ENCODE measurements at regions not wholly inside any gene's neighbourhood (a gene's known extent, or its start where the extent isn't known, plus 50 kb on each side); places are given as distances from the start of the nearest gene placed in this dataset.
"Not testable (repeated sequence)": the region's sequence is repeated elsewhere in the genome, so short reads cannot be mapped to it uniquely, and the experiment has no call there.

DNA sequence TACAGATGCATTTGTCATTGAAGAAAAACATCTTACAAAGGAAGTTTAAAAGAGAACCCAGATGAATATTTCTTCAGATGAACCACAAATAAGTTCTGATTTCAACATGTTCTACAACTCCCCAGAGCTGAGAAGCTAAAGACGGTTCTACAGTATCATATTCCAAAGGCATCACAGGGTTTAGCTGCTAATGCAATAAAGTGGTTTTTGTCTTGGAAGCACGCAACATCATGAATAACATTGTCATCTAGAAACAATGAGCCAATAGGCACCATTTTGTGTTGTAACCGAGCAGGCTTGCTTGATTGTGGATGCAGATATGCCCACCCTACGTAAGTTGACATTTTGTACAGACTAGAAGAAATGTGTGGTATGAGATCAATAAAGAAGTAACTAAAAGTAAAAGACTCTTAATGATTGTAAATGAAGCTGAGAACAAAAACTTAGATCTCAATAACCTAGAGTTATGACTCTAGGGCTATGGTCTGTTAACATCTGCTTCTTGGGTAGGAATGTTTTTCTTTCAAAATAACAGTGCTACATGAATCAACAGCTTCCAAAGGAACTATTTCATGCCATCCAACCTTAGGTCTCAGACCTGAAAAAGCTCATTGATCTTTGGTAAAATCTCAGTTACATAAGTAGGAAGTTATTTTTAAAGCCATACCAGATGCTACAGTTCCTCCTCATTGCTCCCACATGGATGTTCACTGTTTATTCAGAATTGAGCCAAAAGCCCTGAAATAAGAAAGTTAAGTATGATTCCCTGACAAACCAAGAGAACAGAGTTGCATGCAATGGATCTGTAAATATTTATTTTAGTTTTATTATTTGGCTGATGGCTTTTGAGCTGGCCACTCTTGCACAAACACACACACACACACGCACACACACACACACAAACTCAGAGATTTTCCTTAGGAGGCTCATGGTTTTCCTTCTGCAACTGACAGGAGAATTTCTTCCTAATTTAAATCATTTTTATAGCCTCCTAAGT lies 118.7 kb upstream of the SLCO6A1 start:
- no peak for DNase-seq (ENCODE audit: low read depth in 2 of 2)

DNA sequence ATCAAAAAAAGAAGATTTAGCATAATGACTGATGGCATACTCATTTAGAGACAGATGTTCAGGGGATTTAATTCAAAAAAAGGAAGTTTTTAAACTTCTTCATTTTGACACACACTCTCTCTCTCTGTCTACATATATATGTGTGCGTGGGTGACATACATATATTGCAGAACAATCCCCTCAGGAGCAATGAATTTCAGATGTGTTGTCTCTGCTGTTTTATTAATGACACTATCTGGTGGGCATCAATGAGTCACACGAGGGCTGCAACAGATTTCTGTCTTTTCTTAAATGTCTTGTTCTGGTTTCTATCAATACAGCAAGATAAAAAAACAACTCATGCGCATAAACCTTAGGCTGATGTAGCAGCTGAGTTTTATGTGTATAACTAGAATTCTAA lies 123.5 kb upstream of the SLCO6A1 start:
- no peak for DNase-seq (ENCODE audit: low read depth in 2 of 2)

DNA sequence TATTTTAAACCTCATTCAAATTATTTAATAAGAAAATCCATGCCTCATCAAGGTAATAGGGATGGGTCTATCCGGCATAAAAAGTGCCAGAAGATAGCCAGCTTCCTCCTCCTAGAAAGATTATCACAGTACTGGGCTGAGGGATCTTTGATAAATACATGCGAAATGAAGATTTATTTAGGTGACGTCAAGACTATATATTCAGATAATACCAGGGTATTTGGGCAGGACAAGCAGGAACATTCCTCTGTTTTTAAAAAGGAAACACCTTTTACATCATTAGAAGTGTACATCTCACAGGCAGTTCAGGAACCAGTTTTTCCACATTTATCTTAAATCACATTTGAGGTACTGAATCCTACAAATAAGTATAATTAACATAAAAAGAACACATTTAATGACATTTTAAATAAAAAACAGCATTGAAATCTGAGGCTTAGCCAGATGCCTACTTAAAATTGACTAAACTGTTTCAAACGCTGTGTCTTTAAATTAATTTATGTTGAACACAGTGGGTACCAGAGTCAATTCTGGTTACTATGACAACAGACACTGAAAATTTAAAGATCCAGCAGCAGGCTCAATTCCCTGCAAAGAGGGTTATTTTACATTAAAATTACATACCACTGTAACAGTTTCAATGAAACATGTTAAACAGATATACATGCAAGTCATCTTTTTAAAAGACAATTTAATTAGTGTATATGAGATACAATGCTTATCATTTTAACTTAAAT lies 124.7 kb upstream of the SLCO6A1 start:
- no peak for DNase-seq (ENCODE audit: low read depth in 2 of 2)

DNA sequence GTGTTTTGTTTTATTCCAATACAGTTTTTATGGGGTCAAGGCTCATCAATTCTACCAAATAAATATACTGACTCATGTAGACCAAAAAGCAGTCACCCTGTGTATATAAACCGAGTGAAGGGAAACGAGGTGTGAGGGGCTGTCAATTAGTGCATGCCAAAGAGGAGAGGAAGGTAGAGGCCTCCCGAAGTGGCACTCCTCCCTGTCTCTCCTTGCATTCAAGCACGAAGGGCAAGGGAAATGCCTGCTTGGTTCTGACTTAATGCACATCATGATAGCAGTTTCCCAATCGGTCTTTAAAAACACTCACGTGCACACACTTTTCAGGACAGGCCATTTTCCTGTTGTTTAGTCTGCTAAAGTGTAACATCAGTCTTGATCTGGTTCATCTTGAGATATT lies 125.6 kb upstream of the SLCO6A1 start:
- DNase-seq (ENCODE audit: low read depth in 2 of 2) = no peak

DNA sequence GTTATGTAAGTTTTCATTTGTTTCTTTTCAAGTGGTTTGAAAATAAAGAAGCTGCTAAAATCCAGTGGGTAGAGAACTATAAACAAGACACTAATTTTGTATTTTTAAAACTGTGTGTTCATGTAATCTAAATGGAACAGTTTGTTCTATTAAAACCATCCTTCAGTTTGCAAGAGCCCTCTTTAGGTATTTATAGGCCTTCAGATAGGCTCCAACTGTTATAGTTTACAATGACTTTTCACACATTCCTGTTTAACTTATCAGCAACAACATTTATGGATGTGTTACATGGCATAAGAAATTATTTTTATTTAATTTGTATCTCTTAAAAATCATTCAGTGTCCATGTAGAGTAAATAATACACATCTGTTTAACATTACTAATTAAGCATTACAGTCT lies 126.7 kb upstream of the SLCO6A1 start:
- DNase-seq (ENCODE audit: low read depth in 2 of 2) = no peak

- no peak for DNase-seq (ENCODE audit: low read depth in 2 of 2)
Measured at GRCh38 chr5:102625928-102626327, 127.1 kb upstream of the SLCO6A1 start.

DNA sequence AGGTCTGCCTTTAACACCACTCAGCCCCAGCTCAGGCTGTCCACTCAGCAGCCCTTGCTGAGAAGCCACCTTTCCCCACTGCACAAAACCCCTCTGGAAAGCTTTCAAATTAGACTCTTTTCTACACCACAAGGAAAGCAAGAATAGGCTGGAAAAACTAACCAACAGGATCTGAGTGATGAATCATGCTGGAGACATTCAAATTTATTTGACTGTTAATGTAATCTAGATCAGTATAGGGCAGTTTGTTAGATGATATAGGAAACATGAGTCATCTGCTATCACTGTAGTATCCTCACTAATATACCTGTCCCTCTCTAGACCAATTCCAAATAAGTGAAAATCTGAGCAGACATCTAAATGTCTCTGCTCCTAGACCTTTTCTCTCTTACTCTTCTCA lies 127.8 kb upstream of the PAM start:
- no peak for DNase-seq (ENCODE audit: low read depth in 2 of 2)

DNA sequence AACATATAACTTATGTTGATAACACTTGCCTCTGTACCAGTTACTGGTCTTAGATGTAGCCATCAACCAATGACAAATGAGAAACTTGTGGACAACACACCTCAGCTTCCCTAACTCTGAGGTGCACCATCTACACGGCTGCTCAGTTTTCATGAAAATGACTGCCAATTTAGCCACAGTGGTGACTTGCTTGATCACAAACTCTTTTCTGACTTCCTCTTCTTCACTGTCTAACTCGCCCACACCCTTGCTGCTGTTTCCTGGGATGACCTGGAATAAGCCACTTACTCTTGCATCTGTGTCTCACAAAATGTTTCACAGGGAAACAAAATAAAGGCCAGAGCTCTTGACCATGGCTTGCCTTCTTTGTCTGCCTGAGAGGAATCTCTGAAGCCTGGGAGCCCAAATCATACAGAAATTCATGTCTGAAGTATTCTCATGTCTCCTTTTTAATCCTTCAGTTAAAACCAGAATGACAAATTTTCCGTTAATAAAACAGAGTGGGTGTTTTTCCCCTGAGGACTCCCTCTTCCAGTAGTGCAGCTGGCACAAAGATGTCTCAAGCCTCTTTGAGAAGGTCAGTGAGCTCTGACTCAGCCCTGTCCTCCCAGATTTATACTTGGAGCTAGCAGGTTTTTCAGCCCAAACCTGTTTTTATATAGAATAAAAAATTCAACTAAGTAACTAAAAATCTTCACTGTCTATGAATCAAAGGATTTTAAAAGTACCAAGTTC lies 126.5 kb upstream of the PAM start:
- DNase-seq (ENCODE audit: low read depth in 2 of 2) = no peak

- DNase-seq (ENCODE audit: low read depth in 2 of 2) = no peak
Measured at GRCh38 chr5:102629827-102630605, 125.1 kb upstream of the PAM start.

DNA sequence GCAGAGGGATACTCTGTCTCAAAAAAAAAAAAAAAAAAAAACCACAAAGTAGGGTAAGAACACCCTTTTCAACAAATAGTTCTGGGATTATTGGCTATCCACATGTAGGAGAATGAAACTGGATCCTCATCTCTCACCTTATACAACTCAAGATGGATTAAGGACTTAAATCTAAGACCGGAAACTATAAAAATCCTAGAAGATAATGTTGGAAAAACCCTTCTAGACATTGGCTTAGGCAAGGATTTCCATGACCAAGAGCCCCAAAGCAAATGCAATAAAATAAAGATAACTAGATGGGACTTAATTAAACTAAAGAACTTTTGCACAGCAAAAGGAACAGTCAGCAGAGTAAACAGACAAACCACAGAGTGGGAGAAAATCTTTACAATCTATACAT lies 119.7 kb upstream of the PAM start:
- DNase-seq (ENCODE audit: low read depth in 2 of 2) = not testable (repeated sequence)

- no peak for DNase-seq (ENCODE audit: low read depth in 2 of 2)
Measured at GRCh38 chr5:102638316-102638715, 116.8 kb upstream of the PAM start.

GRCh38 chr5:102638912-102639652 lies 116.0 kb upstream of the PAM start:
- no peak for DNase-seq (ENCODE audit: low read depth in 2 of 2)

- DNase-seq (ENCODE audit: low read depth in 2 of 2) = no peak
Measured at GRCh38 chr5:102649731-102650130, 105.4 kb upstream of the PAM start.

GRCh38 chr5:102651466-102651865 lies 103.6 kb upstream of the PAM start:
- no peak for DNase-seq (ENCODE audit: low read depth in 2 of 2)

DNA sequence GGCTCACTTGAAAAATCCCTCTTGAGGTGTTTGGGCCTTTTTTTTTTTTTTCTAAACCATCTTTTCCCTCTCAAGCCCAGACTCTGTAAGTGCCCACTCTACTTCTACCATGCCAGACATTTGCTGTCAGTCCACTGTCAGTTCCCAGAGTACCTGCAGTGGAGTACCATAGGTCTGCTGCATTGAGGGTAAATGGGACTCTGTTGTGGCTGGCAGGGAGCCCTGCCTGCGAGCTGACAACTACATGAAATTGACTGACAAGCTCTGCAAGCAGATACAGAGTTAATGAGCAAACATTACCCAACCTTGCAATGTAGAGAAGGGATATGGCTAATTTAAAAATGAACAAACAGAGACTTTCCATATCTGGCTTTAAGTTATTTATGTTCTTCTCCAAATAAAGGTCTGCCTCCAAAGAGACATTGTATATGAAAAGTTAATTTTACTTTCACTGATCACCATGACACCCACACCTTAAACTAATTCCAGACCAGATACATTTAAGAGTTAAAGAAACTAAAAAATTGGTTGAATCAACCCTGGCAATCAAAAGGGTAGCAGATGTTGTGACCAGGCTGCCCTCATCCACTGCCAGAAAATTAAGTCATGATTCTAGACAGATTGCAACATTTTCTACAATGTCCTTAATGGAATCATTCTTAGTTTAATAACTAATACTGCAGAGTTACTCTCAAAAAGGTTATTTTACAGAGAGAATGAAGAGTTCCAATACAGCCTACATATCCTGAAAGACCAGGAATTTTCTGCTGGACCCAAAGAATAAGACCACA lies 100.4 kb upstream of the PAM start:
- DNase-seq (ENCODE audit: low read depth in 2 of 2) = no peak

DNA sequence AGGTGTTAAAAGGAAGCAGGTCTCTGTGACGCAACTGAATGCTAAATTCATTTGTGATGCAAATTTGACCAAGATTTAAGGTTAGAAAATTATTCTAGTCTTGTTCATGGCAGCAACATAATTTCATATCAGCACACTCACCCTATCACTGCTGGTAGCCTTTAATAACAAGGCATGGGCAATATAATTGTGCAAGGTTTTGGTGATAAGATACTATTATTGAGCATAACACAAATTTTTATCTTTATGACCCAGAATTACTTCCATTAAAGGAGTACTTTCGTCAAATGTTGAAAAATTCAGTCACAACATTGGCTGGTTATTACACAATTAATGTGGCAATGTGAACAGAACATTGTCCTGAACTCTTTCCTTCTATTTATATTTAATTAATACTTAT lies 96.0 kb upstream of the PAM start:
- DNase-seq (ENCODE audit: low read depth in 2 of 2) = no peak

GRCh38 chr5:102660111-102660510 lies 95.0 kb upstream of the PAM start:
- DNase-seq (ENCODE audit: low read depth in 2 of 2) = no peak

DNA sequence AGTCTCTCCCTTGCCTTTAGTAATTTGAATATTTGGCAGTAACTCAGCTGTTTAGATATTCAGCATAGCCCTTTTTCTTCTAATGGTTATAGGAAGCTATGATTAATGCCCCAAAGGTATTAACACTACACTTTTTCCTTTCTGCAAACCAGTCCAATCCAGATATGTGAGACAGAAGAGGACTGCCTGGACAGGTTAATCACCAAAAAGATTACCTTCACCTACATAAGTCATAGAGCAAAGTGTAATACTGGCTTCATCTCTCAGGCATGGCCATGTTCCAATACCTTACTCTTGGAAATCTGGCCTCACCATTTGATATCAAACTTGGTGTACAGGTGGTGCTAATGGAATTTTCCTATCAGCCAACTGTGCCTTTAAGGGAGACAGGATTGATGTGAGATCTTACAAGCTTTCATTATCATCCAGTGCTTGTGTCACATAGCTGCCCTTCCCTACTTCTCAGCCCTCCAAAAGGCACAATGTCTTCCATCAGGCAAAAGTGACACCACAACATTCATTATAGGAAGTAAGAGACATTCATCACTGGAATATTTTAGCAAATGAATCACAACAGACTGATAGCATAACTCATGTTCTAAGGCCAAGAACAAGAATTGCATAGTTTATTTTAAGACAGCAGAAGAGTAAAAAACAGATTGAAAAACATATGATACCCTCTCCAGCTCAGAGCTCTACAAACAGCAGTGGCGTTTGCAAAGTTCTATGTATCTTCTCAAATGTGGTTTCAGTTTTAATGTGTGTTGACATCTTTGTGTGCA lies 91.2 kb upstream of the PAM start:
- DNase-seq (ENCODE audit: low read depth in 2 of 2) = no peak

Measured in stimulated activated CD4-positive, alpha-beta T cell treated with anti-CD3 and anti-CD28 coated beads, Interleukin-1b, Interleukin-23, amount 100 ng/mL, for 4 hours (primary cell).